HG03108 (cell line): ENCODE measurements at regions not wholly inside any gene's neighbourhood (a gene's known extent, or its start where the extent isn't known, plus 50 kb on each side); places are given as distances from the start of the nearest gene placed in this dataset.

ENCODE experiments used
- ATAC-seq: cut with Tn5 transposase; IDR thresholded peaks from one replicate; pipeline ENCODE4 v1.9.1; 2021; ENCODE audit warnings: moderate library complexity; ENCODE audit not compliant: unreplicated experiment

GRCh38 chr3:187899246-187899645, 154.0 kb upstream of the BCL6 start:
- ATAC-seq = no peak

GRCh38 chr3:187900993-187901755, 155.9 kb upstream of the BCL6 start:
- ATAC-seq = no peak

- peak; percentile 79 for ATAC-seq
Measured at GRCh38 chr3:187902041-187902471, 156.8 kb upstream of the BCL6 start.

GRCh38 chr3:187902936-187903335, 157.7 kb upstream of the BCL6 start:
- no peak for ATAC-seq

GRCh38 chr3:187903697-187904096, 158.4 kb upstream of the BCL6 start:
- no peak for ATAC-seq

GRCh38 chr3:187906416-187906815, 161.1 kb upstream of the BCL6 start:
- ATAC-seq = no peak

- ATAC-seq = no peak
Measured at GRCh38 chr3:187906920-187907319, 161.7 kb upstream of the BCL6 start.

- no peak for ATAC-seq
Measured at GRCh38 chr3:187909866-187910265, 164.6 kb upstream of the BCL6 start.

- ATAC-seq = no peak
Measured at GRCh38 chr3:187912007-187912406, 166.7 kb upstream of the BCL6 start.

GRCh38 chr3:187913617-187914033, 168.4 kb upstream of the BCL6 start:
- ATAC-seq = no peak

GRCh38 chr3:187914231-187914630, 169.0 kb upstream of the BCL6 start:
- ATAC-seq = no peak

- no peak for ATAC-seq
Measured at GRCh38 chr3:187916072-187916471, 170.8 kb upstream of the BCL6 start.

- ATAC-seq = no peak
Measured at GRCh38 chr3:187918081-187918644, 172.9 kb upstream of the BCL6 start.

- ATAC-seq = peak; percentile 73
Measured at GRCh38 chr3:187919048-187919447, 173.8 kb upstream of the BCL6 start.

GRCh38 chr3:187919544-187919943, 174.3 kb upstream of the BCL6 start:
- peak; percentile 34 for ATAC-seq

GRCh38 chr3:187920030-187920429, 174.8 kb upstream of the BCL6 start:
- no peak for ATAC-seq

- no peak for ATAC-seq
Measured at GRCh38 chr3:187920913-187921312, 175.6 kb upstream of the BCL6 start.

GRCh38 chr3:187921391-187922074, 176.3 kb upstream of the BCL6 start:
- no peak for ATAC-seq

GRCh38 chr3:187922704-187923416, 177.6 kb upstream of the BCL6 start:
- ATAC-seq = no peak

GRCh38 chr3:187924651-187925050, 179.4 kb upstream of the BCL6 start:
- no peak for ATAC-seq

GRCh38 chr3:187925326-187925725, 180.1 kb upstream of the BCL6 start:
- no peak for ATAC-seq
